ENCODE measurements at regions not wholly inside any gene's neighbourhood (a gene's known extent, or its start where the extent isn't known, plus 50 kb on each side); places are given as distances from the start of the nearest gene placed in this dataset.

DNA sequence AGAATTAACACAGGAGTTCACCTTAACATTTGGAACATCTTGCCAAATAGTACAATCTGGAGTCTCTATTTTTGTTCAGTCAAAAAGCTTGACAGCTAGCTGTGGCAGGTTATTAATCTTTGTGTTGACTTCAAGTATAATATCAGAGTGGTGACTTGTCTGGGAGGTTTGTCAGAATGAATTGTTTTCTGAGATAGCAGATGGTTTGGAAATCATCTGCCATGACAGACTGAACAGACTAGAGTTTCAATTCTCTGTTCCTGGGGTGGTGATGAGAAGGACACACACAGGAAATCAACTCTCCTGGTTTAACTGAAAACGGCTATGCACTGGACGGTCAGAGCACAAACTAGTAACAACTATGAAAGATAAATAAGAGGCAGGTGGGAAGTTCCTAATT, 203.3 kb upstream of the EMCN start:
- no peak for DNase-seq

DNA sequence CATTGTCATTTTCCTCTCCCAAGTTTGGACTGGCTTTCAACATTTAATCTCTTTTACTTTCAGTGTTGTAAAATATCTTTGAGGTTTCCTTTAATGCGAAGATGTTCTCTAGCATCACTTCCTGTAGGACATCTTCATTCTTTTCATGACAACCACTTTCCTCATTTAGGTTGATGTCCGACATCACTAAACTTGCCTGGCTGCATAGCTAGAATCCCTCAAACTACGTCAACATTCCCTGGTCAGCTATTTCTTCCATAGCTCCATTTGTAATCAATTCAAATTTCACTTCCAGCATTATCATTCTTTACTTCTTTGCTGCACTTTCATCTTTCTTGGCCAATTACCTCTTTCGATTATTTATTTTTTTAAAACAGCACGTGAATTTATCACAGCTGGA, 198.6 kb upstream of the EMCN start:
- no peak for DNase-seq

DNA sequence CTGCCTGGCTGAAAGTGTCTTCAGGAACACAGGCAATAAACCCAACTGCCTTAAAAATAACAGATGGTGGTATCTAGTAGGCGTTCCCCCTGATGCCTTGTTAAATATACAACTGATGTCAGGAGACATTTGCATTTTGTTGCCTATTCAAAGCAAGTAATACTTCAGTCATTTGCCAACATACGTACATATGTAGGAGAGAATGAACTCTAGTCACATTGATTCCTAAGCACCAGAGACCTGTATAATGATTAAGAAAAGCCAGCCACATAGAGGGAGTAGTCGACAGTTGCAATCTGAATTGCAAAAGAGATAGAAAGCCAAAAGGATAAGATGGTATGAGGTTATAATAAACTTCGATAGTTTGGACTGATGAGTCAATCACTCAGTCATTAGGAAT, 191.0 kb upstream of the EMCN start:
- DNase-seq, result no peak

DNA sequence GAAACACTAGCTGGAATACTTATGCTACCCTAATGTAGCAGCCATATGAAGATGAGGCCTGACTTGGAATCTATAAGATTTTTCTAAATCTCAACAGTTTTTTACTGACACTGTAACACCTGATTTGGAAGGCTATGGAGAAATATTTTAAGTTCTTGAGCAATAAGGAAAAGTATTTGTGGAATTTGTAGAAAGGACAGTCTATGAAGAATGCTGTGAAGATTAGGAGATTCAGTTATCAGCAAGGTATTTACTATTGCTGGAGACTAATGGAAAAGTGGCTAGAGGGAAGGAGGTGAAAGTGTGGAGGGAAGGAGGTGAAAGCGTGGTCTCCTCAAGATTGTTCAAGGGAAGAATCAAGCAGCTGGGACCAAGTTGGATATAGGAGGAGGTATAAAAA, 190.0 kb upstream of the EMCN start:
- DNase-seq, result no peak

DNA sequence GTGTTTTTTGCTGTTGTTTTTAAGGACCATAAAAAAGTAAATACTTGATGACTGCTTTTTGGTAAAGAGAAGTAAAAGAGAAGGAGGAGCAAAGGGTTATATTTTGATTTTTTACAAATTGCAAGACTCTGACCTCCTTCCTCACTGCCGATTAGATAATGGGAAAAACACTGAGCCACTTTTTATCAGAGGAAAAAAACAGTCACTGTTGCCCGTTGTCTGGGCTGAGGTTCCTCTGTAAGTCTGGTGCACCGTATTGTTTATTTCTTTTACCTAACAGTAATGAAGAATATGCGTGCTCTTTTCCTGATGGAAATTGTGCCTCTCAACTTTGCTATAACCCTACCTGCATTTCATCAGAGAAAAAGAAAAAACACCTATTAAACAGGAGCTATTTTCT, 178.7 kb upstream of the EMCN start:
- no peak for DNase-seq

DNA sequence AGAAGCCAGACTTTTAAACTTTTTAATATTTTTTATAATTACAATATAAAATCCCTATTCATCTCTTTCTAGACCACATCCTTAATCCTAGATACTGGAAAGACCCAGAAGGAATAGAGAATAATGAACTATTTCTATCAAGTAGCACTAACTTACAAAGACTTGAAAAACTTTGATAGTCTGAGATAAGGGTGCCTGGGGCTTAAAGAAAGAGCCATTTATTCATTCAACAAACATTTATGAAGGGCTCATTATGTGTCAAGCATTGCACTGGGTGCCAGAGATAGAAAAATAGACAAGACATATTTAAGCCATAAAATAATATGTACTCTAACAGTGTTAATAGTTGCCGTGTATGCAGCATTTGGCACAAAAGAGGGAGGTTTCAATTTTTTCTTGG, 178.0 kb upstream of the EMCN start:
- DNase-seq, result no peak

DNA sequence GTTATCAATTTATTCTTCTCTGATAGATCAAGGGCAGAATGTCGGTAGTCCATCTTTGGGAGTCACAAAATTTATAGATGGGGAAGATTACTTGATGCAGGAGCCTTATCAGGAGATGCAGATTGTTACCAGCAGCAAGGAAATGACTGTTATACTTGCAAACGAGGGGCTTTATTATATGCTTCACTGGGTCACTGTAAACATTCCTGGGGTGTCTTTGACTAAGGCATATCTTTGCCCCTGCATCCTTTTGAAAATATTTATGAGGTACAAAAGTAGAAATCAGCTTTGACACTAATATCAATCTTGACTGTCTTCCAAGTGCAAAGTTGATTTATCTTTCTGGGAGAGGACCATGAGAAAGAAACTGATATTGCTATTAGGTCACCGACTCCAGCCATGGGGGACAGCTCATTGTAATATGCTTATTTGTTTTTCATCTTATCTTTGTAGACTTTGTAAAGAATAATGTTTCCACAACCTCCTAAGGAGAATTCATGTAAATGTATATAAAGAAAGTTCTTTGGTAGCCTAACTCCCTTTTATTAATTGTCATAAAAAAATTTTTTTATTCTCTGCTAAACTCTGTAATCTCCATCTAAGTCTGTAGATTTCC, 177.3 kb upstream of the EMCN start:
- no peak for DNase-seq

DNA sequence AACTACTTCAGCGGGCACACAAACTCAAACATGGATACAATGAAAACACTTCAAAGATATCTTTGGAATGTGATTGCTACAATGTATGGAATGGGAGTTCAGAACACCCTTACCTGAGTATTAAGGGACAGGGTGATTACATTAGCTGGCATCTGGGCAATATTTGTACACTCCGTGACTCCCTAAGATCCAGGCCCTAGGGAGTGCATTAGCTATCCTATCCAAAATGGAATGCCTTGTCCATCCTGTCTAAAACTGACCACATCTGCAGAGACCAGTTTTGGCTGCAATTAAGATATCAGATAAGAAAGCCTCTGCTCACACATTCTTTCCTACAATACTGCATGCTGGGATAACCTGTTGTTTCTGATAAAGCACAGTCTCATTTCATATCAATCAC, 176.6 kb upstream of the EMCN start:
- DNase-seq, result no peak

DNA sequence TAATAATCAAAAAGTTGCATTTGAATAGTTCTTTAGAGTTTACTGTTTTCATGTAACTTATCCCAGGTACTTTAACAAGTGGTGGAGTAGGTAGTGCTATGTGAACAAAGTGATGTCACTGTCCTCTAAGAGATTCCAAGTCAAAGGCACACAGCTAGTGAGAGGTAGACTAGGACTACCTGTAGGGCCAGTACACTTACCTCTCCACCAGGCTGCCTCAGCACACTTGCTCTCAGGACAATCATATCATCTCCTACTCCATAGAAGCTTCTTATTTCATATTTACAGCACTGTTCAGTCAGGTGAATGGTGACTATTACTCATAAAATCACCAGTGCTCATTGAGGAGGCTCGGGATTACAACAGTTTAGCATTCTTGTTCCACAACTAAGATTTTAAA, 173.0 kb upstream of the EMCN start:
- no peak for DNase-seq

DNA sequence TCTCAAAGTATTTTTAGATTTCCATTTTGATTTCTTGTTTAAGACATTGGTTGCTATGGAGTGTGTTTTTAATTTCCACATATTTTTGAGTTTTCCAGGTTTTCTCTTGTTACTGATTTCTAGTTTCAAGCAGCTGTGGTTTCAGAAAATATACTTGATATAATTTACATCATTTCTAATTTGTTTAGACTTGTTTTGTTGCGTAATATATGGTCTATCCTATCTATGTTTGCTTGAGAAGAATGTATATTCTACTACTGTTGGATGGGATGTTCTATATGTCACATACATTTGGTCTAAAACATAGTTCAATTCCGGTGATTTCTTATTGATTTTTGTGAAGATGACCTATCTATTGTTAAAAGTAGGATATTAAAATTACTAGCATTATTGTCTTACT, 170.5 kb upstream of the EMCN start:
- no peak for DNase-seq

DNA sequence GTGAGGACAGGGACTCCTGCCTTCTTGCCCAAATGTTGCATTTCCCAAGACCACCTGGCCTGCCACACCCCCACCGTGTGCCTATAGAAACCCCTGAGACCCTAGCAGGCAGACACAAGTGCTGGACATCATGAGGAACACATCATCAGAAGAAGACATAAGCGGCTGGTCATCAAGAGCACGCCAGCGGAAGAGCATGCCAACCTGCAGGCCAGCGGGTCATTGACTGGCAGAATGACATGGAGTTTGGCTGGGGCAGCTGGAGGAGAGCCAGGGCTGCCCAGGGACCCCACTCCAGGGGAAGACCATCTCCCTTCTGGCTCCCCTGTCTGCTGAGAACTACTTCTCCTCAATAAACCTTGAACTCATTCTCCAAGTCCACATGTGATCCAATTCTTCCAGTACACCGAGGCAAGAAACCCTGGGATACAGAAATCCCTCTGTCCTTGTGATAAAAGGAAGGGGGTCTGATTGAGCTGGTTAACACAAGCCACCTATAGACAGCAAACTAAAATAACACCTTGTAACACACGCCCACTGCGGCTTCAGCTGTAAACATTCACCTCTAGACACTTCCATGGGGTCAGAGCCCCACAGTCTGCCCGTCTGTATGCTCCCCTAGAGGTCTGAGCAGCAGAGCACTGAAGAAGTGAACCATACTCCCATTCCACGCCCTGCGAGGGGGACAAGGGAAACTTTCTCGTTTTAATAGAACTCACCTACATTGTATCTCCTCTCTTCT, 164.8 kb upstream of the EMCN start:
- DNase-seq, result no peak

DNA sequence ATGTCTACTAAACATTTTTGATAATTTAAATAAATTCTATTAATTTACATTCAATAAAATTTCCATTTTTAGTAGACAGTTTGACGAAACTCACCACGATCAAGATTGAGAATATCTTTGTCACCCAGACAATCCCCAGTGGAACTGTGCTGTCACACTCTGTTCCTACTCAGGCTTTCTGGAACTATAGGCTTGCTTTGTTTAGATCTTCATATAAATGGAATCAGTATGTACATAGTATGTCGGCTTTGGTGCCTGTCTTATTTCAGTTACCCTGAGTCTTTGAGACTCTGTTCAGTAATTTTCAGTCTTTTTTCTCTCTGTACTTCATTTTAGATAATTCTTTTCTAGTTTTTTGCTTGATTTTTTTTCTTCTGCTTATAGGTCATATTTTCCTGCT, 163.5 kb upstream of the EMCN start:
- no peak for DNase-seq

DNA sequence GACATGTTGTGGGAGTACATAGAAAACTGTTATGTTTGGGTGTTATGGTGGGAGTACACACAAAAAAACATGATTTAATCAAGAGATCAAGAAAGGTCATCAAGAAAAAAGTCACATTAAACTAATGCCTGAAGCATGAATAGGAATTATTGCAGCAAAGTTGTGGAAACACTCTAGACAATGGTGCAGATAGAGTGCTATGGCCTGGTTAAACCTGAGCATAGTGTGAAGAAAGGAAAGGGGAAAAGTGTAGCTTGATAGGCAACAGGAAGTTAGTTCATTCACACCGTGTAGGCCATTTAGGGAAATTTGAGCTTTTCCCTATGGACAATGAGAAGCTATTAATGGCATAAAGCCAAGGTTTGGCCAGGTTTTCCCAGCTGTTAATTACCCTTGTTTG, 162.1 kb upstream of the EMCN start:
- DNase-seq, result no peak

DNA sequence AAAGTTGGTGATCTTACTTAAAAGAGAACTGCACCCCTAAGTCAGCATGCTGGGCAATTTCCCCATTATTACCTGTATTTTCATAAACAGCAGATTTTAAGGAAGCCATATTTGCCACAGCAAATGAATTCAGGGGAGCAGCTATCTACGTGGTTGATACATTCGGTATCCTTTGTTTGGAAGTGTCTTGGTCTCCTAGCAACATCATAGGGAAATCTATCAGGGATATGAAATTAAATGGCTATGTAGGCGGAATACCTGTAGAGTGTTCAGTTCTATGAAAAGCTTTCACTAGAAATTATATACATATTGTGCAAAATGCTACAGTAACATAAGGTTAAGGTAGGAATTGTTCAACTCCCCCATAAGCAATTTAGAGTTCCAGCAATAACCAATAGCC, 157.2 kb upstream of the EMCN start:
- DNase-seq, result no peak

DNA sequence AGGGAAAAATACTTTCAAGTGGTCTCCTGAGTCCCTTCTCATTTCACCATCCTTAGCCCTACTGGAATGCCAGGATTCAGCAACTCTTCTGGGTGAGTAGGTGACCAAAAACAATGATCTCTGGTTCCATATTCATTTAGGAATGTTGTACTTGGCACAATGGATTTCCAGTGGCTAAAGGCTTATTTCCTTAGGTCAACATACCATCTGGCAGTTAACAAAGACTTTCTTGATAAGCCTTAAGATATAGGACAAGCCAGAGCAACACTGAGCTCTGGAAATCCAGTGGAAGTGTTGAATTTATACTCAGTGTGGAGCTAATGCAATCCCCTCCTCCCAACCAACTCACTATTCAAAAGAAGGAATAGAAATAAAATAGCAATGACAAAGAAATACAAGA, 139.4 kb upstream of the EMCN start:
- DNase-seq, result no peak

DNA sequence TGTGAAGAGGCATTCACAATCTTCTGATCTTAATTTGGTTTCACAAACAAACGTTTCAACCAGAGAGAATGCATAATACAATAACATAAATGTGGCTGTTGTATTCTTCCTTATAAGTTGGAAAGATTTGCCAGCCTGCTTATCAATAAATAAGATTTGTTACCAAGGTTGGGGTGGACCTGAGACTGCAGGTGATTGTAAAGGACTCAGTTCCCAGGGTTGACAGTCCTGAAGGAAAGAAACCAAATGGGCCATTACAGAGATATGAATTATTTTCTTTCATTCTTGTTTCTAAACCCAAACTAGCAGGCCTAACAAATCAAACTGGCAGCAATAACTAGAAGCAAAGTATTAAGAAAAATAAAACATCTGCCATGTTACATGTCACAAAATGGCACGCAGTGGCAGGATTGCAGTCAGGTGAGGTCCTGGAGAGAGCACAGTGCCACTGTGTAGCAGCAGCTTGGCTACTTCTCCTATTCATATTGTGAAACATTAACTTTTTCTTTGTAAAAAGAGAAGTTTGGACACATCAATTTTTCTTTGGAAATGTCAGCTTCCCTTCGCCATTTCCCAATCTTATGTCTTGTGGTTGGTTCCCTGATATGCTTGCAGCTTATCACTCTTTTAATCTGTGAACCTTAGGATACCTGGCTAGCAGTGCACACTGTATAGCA, 133.8 kb upstream of the EMCN start:
- no peak for DNase-seq

DNA sequence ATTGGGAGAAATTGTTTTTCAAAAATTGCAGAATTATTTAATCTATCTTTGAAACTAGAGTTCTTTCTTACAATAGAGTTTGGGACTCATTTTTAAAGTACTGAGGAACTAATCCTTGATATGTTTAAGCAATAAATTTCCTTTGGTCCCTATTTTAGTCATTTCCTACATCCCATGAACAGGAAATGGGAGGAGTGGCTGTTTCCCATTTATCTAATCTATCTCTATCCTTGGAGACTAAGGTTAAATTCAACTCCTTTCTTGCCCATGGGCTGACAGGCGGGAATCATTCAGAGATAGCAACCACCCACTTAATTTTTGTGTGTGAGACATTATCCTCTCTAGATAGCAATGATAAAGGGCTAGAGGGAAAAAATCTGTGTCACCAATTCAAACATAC, 131.6 kb upstream of the EMCN start:
- no peak for DNase-seq

DNA sequence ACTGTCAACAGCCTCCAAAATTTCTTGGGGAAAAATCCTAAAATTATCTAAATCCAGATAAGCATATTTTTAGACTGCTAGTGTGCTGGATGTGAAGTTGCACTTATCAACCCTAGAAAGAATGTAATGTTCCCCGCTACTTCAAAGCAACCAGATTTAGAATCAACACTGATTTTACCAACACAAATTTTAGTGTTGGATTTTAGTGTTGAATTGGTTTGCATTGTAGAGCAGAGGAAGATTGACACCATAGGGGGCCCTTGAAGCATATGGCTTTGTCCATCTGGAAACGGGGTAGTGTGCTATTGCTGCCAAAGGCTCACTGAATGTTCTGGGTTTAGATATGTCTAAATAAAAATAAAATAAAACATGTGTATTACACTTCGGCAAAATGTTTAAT, 126.3 kb upstream of the EMCN start:
- no peak for DNase-seq

DNA sequence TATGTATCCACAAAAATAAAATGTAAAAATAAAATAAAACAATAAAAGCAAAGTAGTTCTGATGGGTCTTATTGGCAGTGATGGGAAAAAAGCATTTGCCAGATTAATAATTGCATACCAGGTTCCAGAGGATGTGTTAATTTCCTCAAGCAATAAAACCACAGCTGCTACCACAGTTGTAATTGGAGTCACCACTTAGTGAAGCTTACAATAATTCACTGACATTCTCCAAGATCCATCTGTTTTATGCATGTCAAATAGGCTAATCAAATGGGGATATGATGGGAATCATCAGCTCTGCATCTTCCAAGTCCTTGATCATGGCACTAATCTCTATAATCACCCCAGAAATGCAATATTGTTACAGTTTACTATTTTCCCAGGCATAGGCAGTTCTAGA, 123.5 kb upstream of the EMCN start:
- DNase-seq, result no peak

DNA sequence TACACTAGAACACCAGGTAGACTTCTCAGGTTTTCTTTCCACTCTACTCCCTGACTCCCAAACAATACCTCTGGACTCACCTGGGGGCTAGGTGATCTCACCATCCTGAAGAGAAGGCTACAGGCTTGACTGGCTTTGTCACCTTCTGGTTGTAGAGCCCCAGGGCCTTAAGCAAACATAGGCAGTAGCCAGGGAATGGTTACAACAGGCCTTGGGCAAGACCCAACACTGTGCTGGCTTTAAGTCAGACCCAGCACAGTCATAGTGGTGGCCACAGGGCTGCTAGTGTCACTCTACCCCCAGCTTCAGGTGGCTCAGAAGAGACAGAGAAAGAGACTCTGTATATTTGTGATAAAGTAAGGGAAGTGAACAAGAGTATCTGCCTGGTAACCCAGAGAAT, 118.1 kb upstream of the EMCN start:
- DNase-seq, result no peak

DNA sequence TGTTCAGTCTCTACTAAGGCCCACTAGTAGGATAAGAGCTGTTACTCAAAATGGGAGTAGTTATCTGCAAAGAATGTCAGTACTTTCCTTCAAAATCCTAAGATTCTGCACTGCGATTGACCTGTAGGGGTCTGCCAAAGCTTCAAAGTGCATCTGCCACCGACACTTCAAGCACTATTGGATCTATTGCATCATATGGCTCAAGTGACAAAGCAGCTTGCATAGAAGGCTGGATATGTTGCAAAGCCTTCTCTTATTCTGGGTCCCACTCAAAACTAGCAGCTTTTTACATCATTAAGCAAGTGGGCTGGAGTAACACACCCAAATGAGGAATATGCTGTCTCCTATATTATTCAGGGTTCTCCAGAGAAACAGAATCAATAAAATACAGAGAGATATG, 115.4 kb upstream of the EMCN start:
- no peak for DNase-seq

DNA sequence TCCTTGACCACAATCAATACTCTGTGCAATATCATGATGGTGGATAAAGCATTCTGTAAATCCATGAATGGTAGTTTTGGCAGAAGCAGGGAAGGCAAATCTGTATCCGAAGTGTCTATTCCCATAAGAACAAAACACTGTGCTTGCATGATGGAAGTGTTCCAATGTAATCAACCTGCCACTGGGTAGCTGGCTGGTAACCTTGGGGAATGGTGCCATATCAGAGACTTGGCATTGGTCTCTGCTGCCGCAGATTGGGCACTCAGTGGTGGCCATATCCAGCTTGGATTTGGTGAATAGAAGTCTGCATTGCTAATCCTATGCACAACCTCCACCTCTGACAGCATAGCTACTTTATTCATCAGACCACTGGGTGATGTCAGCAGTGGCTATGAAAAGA, 114.3 kb upstream of the EMCN start:
- DNase-seq, result no peak

DNA sequence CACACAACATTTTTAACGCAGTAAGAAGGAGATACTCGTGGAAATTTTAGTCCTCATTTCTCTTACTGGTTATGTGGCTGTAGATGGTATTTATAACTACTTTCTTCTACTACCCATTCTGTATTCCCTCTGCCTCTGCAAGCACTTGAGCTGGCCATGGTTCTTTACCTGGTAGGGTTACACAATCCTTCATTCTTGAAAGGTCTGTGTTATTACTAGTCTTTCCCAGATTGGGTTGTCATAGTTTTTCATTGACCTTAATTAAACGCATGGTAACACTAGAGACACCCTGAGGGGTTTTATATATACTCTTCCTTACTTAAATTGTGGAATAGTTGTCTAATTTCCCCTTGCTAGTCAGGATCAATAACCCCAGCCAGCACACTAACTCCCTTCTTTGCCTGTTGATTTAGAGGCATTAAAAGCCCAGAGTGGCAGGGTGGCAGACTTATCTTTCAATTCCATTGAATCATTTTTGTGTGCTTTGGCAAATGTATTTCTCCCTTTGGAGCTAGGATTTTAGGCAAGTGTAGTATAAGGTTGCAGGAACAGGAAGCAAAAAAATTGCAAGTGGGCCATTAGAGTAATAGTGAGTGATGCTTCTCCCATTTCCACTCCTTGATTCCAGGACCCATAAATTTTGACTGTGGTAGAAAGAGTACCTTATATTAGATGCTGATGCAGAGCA, 113.6 kb upstream of the EMCN start:
- DNase-seq, result no peak

DNA sequence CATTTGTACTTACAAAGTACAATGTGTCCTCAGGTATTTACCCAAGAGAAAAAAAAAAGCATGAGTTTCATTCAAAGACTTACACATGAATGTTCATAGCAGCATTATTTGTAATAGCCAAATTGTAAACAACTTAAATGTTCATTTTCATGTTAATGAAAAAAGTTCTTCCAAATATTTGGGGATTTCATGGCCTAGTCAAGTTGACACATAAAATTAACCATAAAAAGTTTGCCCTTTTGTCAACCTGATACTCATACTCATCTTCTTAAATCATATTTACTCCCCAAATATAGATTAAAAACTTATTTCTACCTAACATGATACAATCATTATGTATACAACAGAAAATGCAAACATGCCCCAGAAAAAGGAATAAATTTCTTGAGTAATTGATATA, 112.5 kb upstream of the EMCN start:
- DNase-seq, result no peak
